PC-3 (cell line): ENCODE measurements at regions not wholly inside any gene's neighbourhood (a gene's known extent, or its start where the extent isn't known, plus 50 kb on each side); places are given as distances from the start of the nearest gene placed in this dataset.

Experiments
- ATAC-seq: fragments of 200-7000 bp; cut with Tn5 transposase; 2 replicates; pipeline ENCODE4 v1.9.1; 2020; ENCODE audit warnings: mild to moderate bottlenecking, moderate library complexity
- BruUV-seq: library from RNA; stranded (reverse); fragments of 400-500 nt; replicated peaks from 2 replicates; lab custom pipeline; 2021; lab: Mats Ljungman, UMichigan
- CTCF ChIA-PET: fragments of 300-600 bp; sonication (Branson Sonifier 250); formaldehyde crosslinking; loops from one replicate; lab custom pipeline; 2022; ENCODE audit warnings: antibody characterized with exemption; lab: Charles Lee
- POLR2A ChIA-PET: fragments of 300-600 bp; sonication (Branson Sonifier 250); formaldehyde crosslinking; loops from one replicate; lab custom pipeline; 2022; ENCODE audit warnings: antibody characterized with exemption; ENCODE audit not compliant: unreplicated experiment; lab: Charles Lee
- DNase-seq: peaks from one replicate; pipeline ENCODE4 v3.0.0-alpha.2; 2015
- H2AFZ ChIP-seq: fragments of 300-600 bp; sonication (generic); 2 replicates; pipeline ENCODE4 v1.6.0; 2016; ENCODE audit warnings: antibody characterized with exemption, low read length
- H3F3A ChIP-seq: fragments of 300-600 bp; sonication (generic); one replicate; pipeline ENCODE4 v1.6.0; 2017; ENCODE audit warnings: antibody characterized with exemption, low read length, control low read depth, mild to moderate bottlenecking; ENCODE audit not compliant: unreplicated experiment
- H3K27ac ChIP-seq: fragments of 300-600 bp; sonication (generic); 2 replicates; pipeline ENCODE4 v1.5.1; 2016; ENCODE audit warnings: mild to moderate bottlenecking, low read length
- H3K27me3 ChIP-seq: fragments of 300-600 bp; sonication (generic); 2 replicates; pipeline ENCODE4 v1.6.1; 2016; ENCODE audit warnings: low read length, mixed read lengths
- H3K36me3 ChIP-seq: fragments of 300-600 bp; sonication (generic); 2 replicates; pipeline ENCODE4 v1.6.1; 2016; ENCODE audit warnings: low read depth, mixed run types, low read length, mixed read lengths
- H3K4me1 ChIP-seq: fragments of 300-600 bp; sonication (generic); 2 replicates; pipeline ENCODE4 v1.5.1; 2016; ENCODE audit warnings: low read length; ENCODE audit not compliant: insufficient read depth
- H3K4me2 ChIP-seq: fragments of 300-600 bp; sonication (generic); 2 replicates; pipeline ENCODE4 v1.6.0; 2016; ENCODE audit warnings: low read length
- H3K4me3 ChIP-seq: fragments of 300-600 bp; sonication (generic); 2 replicates; pipeline ENCODE4 v1.5.1; 2016; ENCODE audit warnings: mild to moderate bottlenecking, low read length, mixed read lengths
- H3K79me2 ChIP-seq: fragments of 300-600 bp; sonication (generic); 2 replicates; pipeline ENCODE4 v1.6.1; 2017; ENCODE audit warnings: low read length, mixed read lengths
- H3K9ac ChIP-seq: fragments of 300-600 bp; sonication (generic); 2 replicates; pipeline ENCODE4 v1.6.0; 2016; ENCODE audit warnings: mild to moderate bottlenecking, low read length
- H3K9me2 ChIP-seq: fragments of 300-600 bp; sonication (generic); replicated peaks from 2 replicates; pipeline ENCODE4 v1.6.1; 2016; ENCODE audit warnings: mixed run types, low read length, mixed read lengths
- H3K9me3 ChIP-seq: fragments of 300-600 bp; sonication (generic); 2 replicates; pipeline ENCODE4 v1.6.1; 2016; ENCODE audit warnings: low read length, mixed read lengths
- H4K20me1 ChIP-seq: fragments of 300-600 bp; sonication (generic); 2 replicates; pipeline ENCODE4 v1.6.1; 2016; ENCODE audit warnings: low read length, mixed read lengths
- CTCF ChIP-seq: fragments of 300-600 bp; sonication (generic); conservative IDR thresholded peaks from 2 replicates; pipeline ENCODE4 v1.5.1; 2017; ENCODE audit warnings: antibody characterized with exemption, low read depth, mild to moderate bottlenecking, low read length
- EZH2 ChIP-seq: fragments of 300-600 bp; sonication (generic); IDR thresholded peaks from one replicate; pipeline ENCODE4 v1.6.1; 2017; ENCODE audit warnings: antibody characterized with exemption, mild to moderate bottlenecking, low read length; ENCODE audit not compliant: unreplicated experiment
- EZH2phosphoT487 ChIP-seq: fragments of 300-600 bp; sonication (generic); IDR thresholded peaks from 2 replicates; pipeline ENCODE4 v1.6.1; 2018; ENCODE audit warnings: mild to moderate bottlenecking, antibody characterized with exemption, low read length, borderline replicate concordance
- intact Hi-C: fragments of 100-400 bp; cut with micrococcal nuclease; formaldehyde crosslinking; loops from 2 replicates; pipeline ENCODE4 v1.9.0; 2023

GRCh38 chr7:35446091-35446490, 192.2 kb upstream of the TBX20 start:
- Histone ChIP-seq H3K9me2 (no peaks in the 10 kb centered on the region), H3K9me3 (no peaks in the 10 kb centered on the region), H3K9ac (no peak overlapping the region), H3K79me2 (no peaks in the 10 kb centered on the region), H3F3A (no peaks in the 10 kb centered on the region), H3K27ac (no peak overlapping the region), H3K4me1 (no peaks in the 10 kb centered on the region), H3K27me3 (peaks cover 61% of the 10 kb centered on the region), H3K36me3 (no peaks in the 10 kb centered on the region), H3K4me2 (no peak overlapping the region), H2AFZ (no peak overlapping the region), H4K20me1 (no peaks in the 10 kb centered on the region), H3K4me3 (no peak overlapping the region)
- BruUV-seq = no TSS peak
- no peak for TF ChIP-seq CTCF
- TF ChIP-seq EZH2phosphoT487 = no peak
- TF ChIP-seq EZH2 = no peak
- ATAC-seq = no peak
- CTCF ChIA-PET = no interaction called here
- intact Hi-C loops = no loop called here
- POLR2A ChIA-PET = no interaction called here
- DNase-seq = no peak

DNA sequence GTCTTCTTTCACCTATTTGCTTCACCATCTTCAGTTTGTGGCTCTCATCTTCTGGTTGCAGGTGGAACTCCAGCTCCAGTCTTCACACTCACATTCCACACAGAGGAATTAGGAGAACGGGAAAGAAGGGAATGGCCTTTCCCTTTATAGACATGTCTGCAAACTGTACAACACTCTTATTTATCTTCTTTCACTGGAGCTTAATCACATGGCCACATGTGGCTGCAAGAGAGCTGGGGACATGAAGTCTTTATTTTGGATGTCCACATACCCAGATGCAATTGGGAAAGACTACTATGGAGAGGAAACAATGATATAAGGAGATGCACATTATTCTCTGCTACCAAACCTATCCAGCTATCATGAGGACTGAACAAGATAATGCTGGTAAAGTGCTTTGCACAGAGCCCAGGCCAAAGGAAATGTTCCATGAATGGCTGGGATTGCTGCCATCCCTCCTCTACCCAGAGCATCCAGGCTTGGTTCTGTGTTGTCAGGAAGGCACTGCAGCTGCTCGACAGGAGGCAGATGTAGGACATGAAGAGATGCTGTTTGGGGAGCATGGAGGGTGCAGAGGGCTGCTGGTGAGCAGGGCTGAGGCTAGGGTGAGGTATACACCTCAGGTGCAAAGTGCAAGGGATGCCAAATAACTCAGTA, 183.8 kb upstream of the TBX20 start:
- no peak for ATAC-seq
- Histone ChIP-seq H3K27ac (no peak overlapping the region), H3F3A (no peaks in the 10 kb centered on the region), H3K36me3 (no peaks in the 10 kb centered on the region), H3K4me3 (no peak overlapping the region), H3K4me1 (no peaks in the 10 kb centered on the region), H4K20me1 (no peaks in the 10 kb centered on the region), H2AFZ (no peak overlapping the region), H3K4me2 (no peak overlapping the region), H3K79me2 (no peaks in the 10 kb centered on the region), H3K9me2 (no peaks in the 10 kb centered on the region), H3K9me3 (no peaks in the 10 kb centered on the region), H3K9ac (no peak overlapping the region), H3K27me3 (peaks cover 42% of the 10 kb centered on the region)
- BruUV-seq = no TSS peak
- ChIA-PET POLR2A (no interaction called here), CTCF (no interaction called here)
- no peak for TF ChIP-seq CTCF
- no peak for TF ChIP-seq EZH2
- TF ChIP-seq EZH2phosphoT487 = no peak
- intact Hi-C loops = no loop called here
- DNase-seq = no peak

DNA sequence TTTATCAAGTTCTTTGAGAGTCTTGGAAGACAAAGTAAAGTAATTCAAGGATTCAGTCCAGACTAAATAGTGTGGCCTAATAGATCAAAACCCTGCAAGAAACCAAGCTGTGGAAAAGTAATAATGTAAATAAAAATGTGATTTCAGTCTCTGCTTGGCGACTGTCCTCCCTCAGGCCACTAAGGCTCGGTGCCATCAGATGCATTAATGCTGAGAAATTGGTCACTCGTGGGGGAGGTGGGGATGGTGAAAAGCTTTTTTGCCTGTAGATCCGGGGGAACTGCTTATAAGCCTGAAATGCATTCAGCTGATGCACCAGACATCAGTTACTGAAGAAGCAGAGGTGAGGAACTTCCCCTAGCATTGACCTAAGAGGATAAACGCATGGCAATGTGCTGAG, 182.6 kb upstream of the TBX20 start:
- Histone ChIP-seq H3K9ac (no peak overlapping the region), H3K27ac (no peak overlapping the region), H3F3A (no peaks in the 10 kb centered on the region), H3K4me3 (no peak overlapping the region), H3K4me2 (no peak overlapping the region), H2AFZ (no peak overlapping the region), H4K20me1 (no peaks in the 10 kb centered on the region), H3K27me3 (peaks cover 31% of the 10 kb centered on the region; the same call in 1 of the 2 replicates), H3K9me3 (no peaks in the 10 kb centered on the region), H3K36me3 (no peaks in the 10 kb centered on the region), H3K9me2 (no peaks in the 10 kb centered on the region), H3K4me1 (no peaks in the 10 kb centered on the region), H3K79me2 (no peaks in the 10 kb centered on the region)
- ChIA-PET CTCF (interaction anchor here (0.5 kb wide), 1 partner anchor 11 kb away, joined by 4 read pairs; no protein-coding TSS in a partner anchor), POLR2A (no interaction called here)
- ATAC-seq (no peak), DNase-seq (no peak)
- intact Hi-C loops = no loop called here
- TF ChIP-seq EZH2phosphoT487 (no peak), EZH2 (no peak), CTCF (no peak)
- no TSS peak for BruUV-seq
